Type B pancreatic cell (in vitro differentiated cells): ENCODE measurements at regions not wholly inside any gene's neighbourhood (a gene's known extent, or its start where the extent isn't known, plus 50 kb on each side); places are given as distances from the start of the nearest gene placed in this dataset.

Experiments used
- DNase-seq: peaks from one replicate; pipeline ENCODE4 v3.0.0; 2021; ENCODE audit warnings: mixed read lengths; ENCODE audit not compliant: unreplicated experiment; ENCODE audit errors: extremely low spot score
- H3K27ac Mint-ChIP-seq: 2 replicates; pipeline ENCODE4 v1.8.0; 2021; ENCODE audit warnings: mild to moderate bottlenecking, mixed read lengths
- H3K27me3 Mint-ChIP-seq: 2 replicates; pipeline ENCODE4 v1.8.0; 2021; ENCODE audit warnings: mixed read lengths
- H3K36me3 Mint-ChIP-seq: 2 replicates; pipeline ENCODE4 v1.8.0; 2021; ENCODE audit warnings: mixed read lengths
- H3K4me1 Mint-ChIP-seq: one replicate; pipeline ENCODE4 v1.8.0; 2021; ENCODE audit warnings: mixed read lengths; ENCODE audit not compliant: unreplicated experiment
- H3K4me3 Mint-ChIP-seq: 2 replicates; pipeline ENCODE4 v1.8.0; 2021; ENCODE audit warnings: mild to moderate bottlenecking, mixed read lengths
- H3K9me3 Mint-ChIP-seq: 2 replicates; pipeline ENCODE4 v1.8.0; 2021; ENCODE audit warnings: mixed read lengths
- TF ChIP-seq, protein P1 (sequence below): fragments of 200-600 bp; sonication (generic); conservative IDR thresholded peaks from 2 replicates; pipeline ENCODE4 v1.5.0; 2021; ENCODE audit warnings: antibody characterized with exemption, mild to moderate bottlenecking

DNA sequence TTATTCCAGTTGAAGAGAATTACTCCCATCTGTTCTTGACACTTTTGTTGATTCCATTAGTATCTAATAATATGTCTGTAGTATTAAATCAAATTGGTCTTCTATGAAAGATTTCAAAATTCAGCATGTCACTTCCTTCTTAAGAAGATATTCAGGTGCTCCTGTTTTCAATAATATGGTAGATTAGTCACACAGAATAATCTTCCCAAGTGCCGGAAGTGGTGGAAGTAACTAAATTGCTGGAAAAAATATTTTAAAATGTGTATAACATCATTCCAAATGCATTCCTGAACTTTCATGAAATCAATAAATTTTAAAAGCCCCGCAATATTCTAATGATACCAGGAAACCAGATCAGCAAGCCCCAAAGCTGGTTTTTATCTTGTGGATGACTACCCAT, 281.3 kb downstream of the EPM2A start:
- Mint-ChIP-seq H3K27me3 (peaks cover 8% of the 10 kb centered on the region), H3K27ac (no peak overlapping the region)
- no peak for DNase-seq

DNA sequence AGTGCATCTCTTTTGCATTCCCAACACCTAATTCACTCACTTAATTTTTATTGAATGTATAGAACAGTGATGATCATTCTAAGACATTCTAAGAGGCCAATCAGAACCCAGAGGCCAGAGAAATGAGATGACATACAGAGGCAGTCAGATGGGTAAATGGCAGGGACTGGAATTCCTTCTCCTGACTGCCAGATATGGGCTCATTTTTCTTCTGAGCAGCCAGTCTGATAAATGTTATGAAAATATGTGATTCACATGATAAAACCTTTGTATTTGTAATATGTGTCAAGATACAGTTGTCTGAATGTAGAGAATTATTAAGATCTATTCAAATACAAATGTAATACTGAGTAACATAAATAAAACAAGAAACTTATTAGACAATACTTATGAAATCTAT, 277.8 kb downstream of the EPM2A start:
- Mint-ChIP-seq H3K27me3 (no peaks in the 10 kb centered on the region), H3K9me3 (no peaks in the 10 kb centered on the region), H3K27ac (no peak overlapping the region), H3K4me3 (no peak overlapping the region), H3K4me1 (no peaks in the 10 kb centered on the region), H3K36me3 (no peaks in the 10 kb centered on the region)
- TF ChIP-seq, protein P1, sequence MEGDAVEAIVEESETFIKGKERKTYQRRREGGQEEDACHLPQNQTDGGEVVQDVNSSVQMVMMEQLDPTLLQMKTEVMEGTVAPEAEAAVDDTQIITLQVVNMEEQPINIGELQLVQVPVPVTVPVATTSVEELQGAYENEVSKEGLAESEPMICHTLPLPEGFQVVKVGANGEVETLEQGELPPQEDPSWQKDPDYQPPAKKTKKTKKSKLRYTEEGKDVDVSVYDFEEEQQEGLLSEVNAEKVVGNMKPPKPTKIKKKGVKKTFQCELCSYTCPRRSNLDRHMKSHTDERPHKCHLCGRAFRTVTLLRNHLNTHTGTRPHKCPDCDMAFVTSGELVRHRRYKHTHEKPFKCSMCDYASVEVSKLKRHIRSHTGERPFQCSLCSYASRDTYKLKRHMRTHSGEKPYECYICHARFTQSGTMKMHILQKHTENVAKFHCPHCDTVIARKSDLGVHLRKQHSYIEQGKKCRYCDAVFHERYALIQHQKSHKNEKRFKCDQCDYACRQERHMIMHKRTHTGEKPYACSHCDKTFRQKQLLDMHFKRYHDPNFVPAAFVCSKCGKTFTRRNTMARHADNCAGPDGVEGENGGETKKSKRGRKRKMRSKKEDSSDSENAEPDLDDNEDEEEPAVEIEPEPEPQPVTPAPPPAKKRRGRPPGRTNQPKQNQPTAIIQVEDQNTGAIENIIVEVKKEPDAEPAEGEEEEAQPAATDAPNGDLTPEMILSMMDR: no peak
- DNase-seq: no peak

More for the DNA sequence above, 281.3 kb downstream of the EPM2A start:
- H3K9me3 Mint-ChIP-seq: no peaks in the 10 kb centered on the region
- H3K4me1 Mint-ChIP-seq: no peaks in the 10 kb centered on the region
- TF ChIP-seq, protein P1: no peak
- no peak overlapping the region for H3K4me3 Mint-ChIP-seq
- H3K36me3 Mint-ChIP-seq: no peaks in the 10 kb centered on the region

DNA sequence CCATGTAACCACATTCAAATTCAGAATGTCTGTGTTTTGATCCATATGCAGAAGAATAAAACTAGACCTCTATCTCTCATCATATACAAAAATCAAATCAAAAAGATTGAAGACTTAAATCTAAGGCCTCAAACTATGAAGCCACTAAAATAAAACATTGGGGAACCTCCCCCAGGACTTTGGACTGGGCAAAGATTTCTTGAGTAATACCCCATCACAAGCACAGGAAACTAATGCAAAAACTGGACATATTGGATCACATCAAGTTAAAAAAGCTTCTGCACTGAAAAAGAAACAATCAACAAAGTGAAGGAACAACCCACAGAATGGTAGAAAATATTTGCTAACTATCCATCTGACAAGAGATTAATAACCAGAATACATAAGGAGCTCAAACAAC, 266.8 kb downstream of the EPM2A start:
- no peaks in the 10 kb centered on the region for H3K9me3 Mint-ChIP-seq
- no peak for DNase-seq
- H3K27ac Mint-ChIP-seq: no peak overlapping the region
- no peaks in the 10 kb centered on the region for H3K4me1 Mint-ChIP-seq
- TF ChIP-seq, protein P1: no peak
- no peaks in the 10 kb centered on the region for H3K27me3 Mint-ChIP-seq
- no peak overlapping the region for H3K4me3 Mint-ChIP-seq
- no peaks in the 10 kb centered on the region for H3K36me3 Mint-ChIP-seq

DNA sequence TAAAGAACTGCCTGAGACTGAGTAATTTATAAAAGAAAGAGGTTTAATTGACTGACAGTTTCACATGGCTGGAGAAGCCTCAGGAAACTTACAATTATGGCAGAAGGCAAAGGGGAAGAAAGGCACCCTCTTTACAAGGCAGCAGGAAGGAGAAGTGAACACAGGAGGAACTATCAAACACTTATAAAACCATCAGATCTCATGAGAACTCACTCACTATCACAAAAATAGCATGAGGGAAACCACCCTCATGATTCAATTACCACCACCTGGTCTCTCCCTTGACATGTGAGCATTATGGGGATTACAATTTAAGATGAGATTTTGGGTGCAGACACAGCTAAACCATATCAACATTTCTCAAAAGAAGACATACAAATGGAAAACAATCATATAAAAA, 266.3 kb downstream of the EPM2A start:
- Mint-ChIP-seq H3K27me3 (no peaks in the 10 kb centered on the region), H3K27ac (no peak overlapping the region), H3K9me3 (no peaks in the 10 kb centered on the region), H3K4me3 (no peak overlapping the region), H3K4me1 (no peaks in the 10 kb centered on the region), H3K36me3 (no peaks in the 10 kb centered on the region)
- TF ChIP-seq, protein P1: no peak
- no peak for DNase-seq

DNA sequence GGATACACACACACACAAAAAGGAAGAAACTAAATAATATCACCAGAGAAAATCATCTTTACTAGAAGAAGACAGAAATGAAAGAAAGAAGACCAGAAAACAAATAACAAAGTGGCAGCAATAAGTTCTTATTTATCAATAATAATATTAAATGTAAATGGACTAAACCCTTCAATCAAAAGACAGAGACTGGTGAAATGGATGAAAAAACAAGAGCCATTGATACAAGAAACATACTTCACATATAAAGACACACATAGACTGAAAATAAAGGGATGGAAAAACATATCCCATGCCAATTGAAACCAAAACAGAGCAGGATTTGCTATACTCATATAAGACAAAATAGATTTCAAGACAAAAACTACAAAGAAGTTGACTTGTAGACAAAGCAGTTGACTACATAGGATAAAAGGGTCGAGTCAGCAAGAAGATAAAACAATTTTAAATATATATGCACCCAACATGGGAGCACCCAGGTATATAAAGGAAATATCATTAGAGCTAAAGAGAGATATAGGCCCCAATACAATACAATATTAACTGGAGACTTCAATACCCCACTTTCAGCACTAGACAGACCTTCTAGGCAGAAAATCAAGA, 259.4 kb downstream of the EPM2A start:
- Mint-ChIP-seq H3K36me3 (no peaks in the 10 kb centered on the region), H3K27ac (no peak overlapping the region), H3K4me1 (no peaks in the 10 kb centered on the region), H3K9me3 (peaks cover 5% of the 10 kb centered on the region), H3K27me3 (no peaks in the 10 kb centered on the region), H3K4me3 (no peak overlapping the region)
- TF ChIP-seq, protein P1: no peak
- no peak for DNase-seq

DNA sequence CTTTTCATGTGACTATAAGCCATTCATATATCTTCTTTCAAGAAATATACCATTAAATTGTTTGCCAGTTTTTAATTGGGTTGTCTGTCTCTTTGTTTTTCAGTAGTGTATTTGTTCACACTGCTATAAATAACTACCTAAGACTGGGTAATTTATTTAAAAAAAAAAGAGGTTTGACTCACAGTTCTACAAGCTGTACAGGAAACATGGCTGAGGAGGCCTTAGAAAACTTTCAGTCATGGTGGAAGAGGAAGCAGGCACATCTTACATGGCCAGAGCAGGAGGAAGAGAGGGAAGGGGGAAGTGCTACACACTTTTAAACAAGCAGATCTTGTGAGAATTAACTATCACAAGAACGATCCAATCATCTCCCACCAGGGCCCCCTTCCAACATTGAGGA, 255.3 kb downstream of the EPM2A start:
- Mint-ChIP-seq H3K9me3 (peaks cover 5% of the 10 kb centered on the region), H3K27ac (no peak overlapping the region), H3K27me3 (no peaks in the 10 kb centered on the region), H3K36me3 (no peaks in the 10 kb centered on the region), H3K4me1 (peaks cover 11% of the 10 kb centered on the region), H3K4me3 (no peak overlapping the region)
- no peak for DNase-seq
- TF ChIP-seq, protein P1: no peak
